Small intestine (tissue), 7 donors: ENCODE measurements at regions not wholly inside any gene's neighbourhood (a gene's known extent, or its start where the extent isn't known, plus 50 kb on each side); places are given as distances from the start of the nearest gene placed in this dataset.
"Not testable (repeated sequence)": the region's sequence is repeated elsewhere in the genome, so short reads cannot be mapped to it uniquely, and the experiment has no call there.

Source experiments
- DNase-seq, 2 donors: peaks; one replicate each; pipeline versions ENCODE4 v3.0.0 to v3.0.0-alpha.2; 2013
- FAIRE-seq: peaks from 2 replicates; lab custom pipeline; 2012; peaks lifted over from hg19 to GRCh38; lab: Jason Lieb, UNC
- H3K27ac ChIP-seq, 3 donors: one replicate each; pipeline ENCODE4 v1.5.1; 2013; ENCODE audit warnings: low read length in 2 of 3, mild to moderate bottlenecking in 2 of 3, control low read depth in 1 of 3, inconsistent platforms in 1 of 3, low read depth in 1 of 3, moderate library complexity in 1 of 3
- H3K27me3 ChIP-seq, 3 donors: one replicate each; pipeline ENCODE4 v1.6.1; 2013; ENCODE audit warnings: low read length in 3 of 3, inconsistent platforms in 1 of 3; ENCODE audit not compliant: control insufficient read depth in 3 of 3, insufficient read depth in 3 of 3
- H3K36me3 ChIP-seq, 3 donors: one replicate each; pipeline ENCODE4 v1.6.1; 2013; ENCODE audit warnings: low read length in 3 of 3, inconsistent platforms in 1 of 3, low read depth in 1 of 3, mild to moderate bottlenecking in 1 of 3, moderate library complexity in 1 of 3; ENCODE audit not compliant: control insufficient read depth in 3 of 3, insufficient read depth in 2 of 3
- H3K4me1 ChIP-seq, 3 donors: one replicate each; pipeline ENCODE4 v1.6.1; 2013; ENCODE audit warnings: low read length in 2 of 3, inconsistent platforms in 1 of 3, low read depth in 1 of 3, mild to moderate bottlenecking in 1 of 3, moderate library complexity in 1 of 3; ENCODE audit not compliant: control insufficient read depth in 3 of 3, insufficient read depth in 2 of 3
- H3K4me3 ChIP-seq, 3 donors: one replicate each; pipeline ENCODE4 v1.5.1; 2013; ENCODE audit warnings: low read length in 3 of 3, control low read depth in 1 of 3, inconsistent platforms in 1 of 3, low read depth in 1 of 3, mild to moderate bottlenecking in 1 of 3, moderate library complexity in 1 of 3
- H3K9me3 ChIP-seq, 2 donors: one replicate each; pipeline ENCODE4 v1.6.1; 2013; ENCODE audit warnings: low read depth in 1 of 2, low read length in 1 of 2; ENCODE audit not compliant: control insufficient read depth in 2 of 2, insufficient read depth in 1 of 2
- WGBS, 3 donors: extraction: QIAGEN DNeasy Blood & Tissue Kit; methylation state at CpG; one replicate each; pipeline ENCODE4 v1.1.7; 2013; 5-methylcytosine and 5-hydroxymethylcytosine counted together
- donor health status: healthy with polysubstance abuse.
- donor health status: control.
- donor health status: control.
- donor health status: Bipolar disorder and iron deficiency.
- donor health status: healthy.

GRCh38 chr12:58313091-58313855 is 371.9 kb downstream of the ATP23 start:
- peaks cover 0 to 4% of the 10 kb centered on the region in 2 donors for H3K9me3 ChIP-seq
- H3K27ac ChIP-seq, result no peak overlapping the region
- 76 to 83% (median 82%) methylated on average over 4 of the region's 4 CpGs for WGBS, 3 donors
- FAIRE-seq (no peak), DNase-seq (no peak)
- H3K36me3 ChIP-seq, result no peaks in the 10 kb centered on the region
- H3K27me3 ChIP-seq, result peaks cover 0 to 2% (median 0%) of the 10 kb centered on the region in 3 donors
- H3K4me3 ChIP-seq, result no peak overlapping the region
- H3K4me1 ChIP-seq, result peaks cover 0 to 8% (median 0%) of the 10 kb centered on the region in 3 donors

- Histone ChIP-seq H3K4me3 (no peak overlapping the region), H3K27ac (no peak overlapping the region), H3K36me3 (no peaks in the 10 kb centered on the region), H3K9me3 (peaks cover 0 to 8% of the 10 kb centered on the region in 2 donors), H3K27me3 (peaks cover 0 to 2% (median 0%) of the 10 kb centered on the region in 3 donors), H3K4me1 (peaks cover 0 to 8% (median 0%) of the 10 kb centered on the region in 3 donors)
- DNase-seq (no peak), FAIRE-seq (no peak)
- WGBS, 3 donors, result 88 to 90% (median 89%) methylated on average over 5 of the region's 5 CpGs
Measured at GRCh38 chr12:58314610-58315009, 373.2 kb downstream of the ATP23 start.

- Histone ChIP-seq H3K4me3 (no peak overlapping the region), H3K9me3 (peaks cover 0 to 8% of the 10 kb centered on the region in 2 donors), H3K4me1 (peaks cover 0 to 8% (median 0%) of the 10 kb centered on the region in 3 donors), H3K36me3 (no peaks in the 10 kb centered on the region), H3K27ac (no peak overlapping the region), H3K27me3 (peaks cover 0 to 2% (median 0%) of the 10 kb centered on the region in 3 donors)
- no peak for DNase-seq
- WGBS, 3 donors, result 73 to 77% (median 73%) methylated on average over 2 of the region's 2 CpGs
- FAIRE-seq, result no peak
Measured at GRCh38 chr12:58316926-58317325, 375.6 kb downstream of the ATP23 start.

- no peaks in the 10 kb centered on the region for H3K36me3 ChIP-seq
- H3K9me3 ChIP-seq, result peaks cover 0 to 8% of the 10 kb centered on the region in 2 donors
- 89% methylated on average over 3 of the region's 3 CpGs for WGBS, 3 donors
- FAIRE-seq, result no peak
- H3K27ac ChIP-seq, result no peak overlapping the region
- no peaks in the 10 kb centered on the region for H3K27me3 ChIP-seq
- no peak overlapping the region for H3K4me3 ChIP-seq
- no peak for DNase-seq
- peaks cover 0 to 3% (median 0%) of the 10 kb centered on the region in 3 donors for H3K4me1 ChIP-seq
Measured at GRCh38 chr12:58321414-58321813, 380.0 kb downstream of the ATP23 start.

DNA sequence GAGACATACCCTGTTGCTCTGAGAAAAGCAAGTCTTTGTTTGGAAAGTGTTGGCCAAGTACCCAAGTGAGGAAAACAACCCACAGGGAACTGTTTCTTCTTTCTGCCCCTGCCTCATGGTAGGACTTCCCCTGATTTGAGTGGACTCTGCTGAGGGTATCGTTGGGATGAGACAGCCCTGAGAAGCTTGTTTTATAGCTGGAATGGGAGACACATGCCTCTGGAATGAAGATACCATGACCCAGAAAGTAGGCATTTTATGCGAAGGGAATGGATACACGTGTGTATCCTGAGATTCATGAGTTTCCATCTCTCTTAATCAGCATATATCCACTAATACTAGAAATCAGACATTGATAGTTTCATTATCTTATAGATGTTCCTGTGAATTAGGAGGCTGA is 382.3 kb downstream of the ATP23 start:
- FAIRE-seq, result no peak
- WGBS, 3 donors, result 82 to 91% (median 88%) methylated on average over 3 of the region's 3 CpGs

DNA sequence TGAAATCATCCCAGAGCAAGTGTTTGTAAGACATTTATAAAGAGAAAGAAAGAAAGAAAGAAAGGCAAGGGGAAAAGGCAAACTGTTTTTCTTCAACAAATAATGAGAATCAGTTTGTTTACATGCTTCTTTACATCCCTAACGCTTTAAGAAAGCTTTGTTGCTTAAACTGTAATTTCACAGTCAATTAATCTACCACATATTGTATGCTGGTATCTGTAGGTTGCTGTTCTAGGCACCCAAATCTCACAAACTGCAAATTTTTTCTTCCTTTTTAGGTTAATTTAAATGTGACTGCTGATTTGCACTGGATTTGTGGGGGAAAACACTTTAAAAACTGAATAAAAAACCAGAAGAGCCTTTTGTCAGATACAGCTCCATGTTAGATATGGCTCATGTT is 384.2 kb downstream of the ATP23 start:
- Histone ChIP-seq H3K27ac (no peak overlapping the region), H3K27me3 (no peaks in the 10 kb centered on the region), H3K9me3 (no peaks in the 10 kb centered on the region), H3K36me3 (no peaks in the 10 kb centered on the region), H3K4me1 (peaks cover 0 to 7% (median 0%) of the 10 kb centered on the region in 3 donors), H3K4me3 (no peak overlapping the region)
- 52 to 86% (median 63%) methylated on average over 1 of the region's 1 CpG for WGBS, 3 donors
- DNase-seq, result no peak
- no peak for FAIRE-seq

More for the DNA sequence above, 382.3 kb downstream of the ATP23 start:
- Histone ChIP-seq H3K4me3 (no peak overlapping the region), H3K4me1 (peaks cover 0 to 7% (median 0%) of the 10 kb centered on the region in 3 donors), H3K27me3 (no peaks in the 10 kb centered on the region), H3K36me3 (no peaks in the 10 kb centered on the region), H3K9me3 (peaks cover 0 to 1% of the 10 kb centered on the region in 2 donors), H3K27ac (no peak overlapping the region)
- DNase-seq, result no peak

GRCh38 chr12:58326534-58326933 is 385.2 kb downstream of the ATP23 start:
- FAIRE-seq (no peak), DNase-seq (no peak)
- H3K27me3 ChIP-seq, result no peaks in the 10 kb centered on the region
- H3K27ac ChIP-seq, result peak overlapping the region in 1 of 3 donors; percentile 57
- no peaks in the 10 kb centered on the region for H3K9me3 ChIP-seq
- no peaks in the 10 kb centered on the region for H3K36me3 ChIP-seq
- 89 to 95% (median 89%) methylated on average over 3 of the region's 3 CpGs for whole genome bisulfite sequencing, 3 donors
- no peak overlapping the region for H3K4me3 ChIP-seq
- H3K4me1 ChIP-seq, result peaks cover 0 to 7% (median 0%) of the 10 kb centered on the region in 3 donors

DNA sequence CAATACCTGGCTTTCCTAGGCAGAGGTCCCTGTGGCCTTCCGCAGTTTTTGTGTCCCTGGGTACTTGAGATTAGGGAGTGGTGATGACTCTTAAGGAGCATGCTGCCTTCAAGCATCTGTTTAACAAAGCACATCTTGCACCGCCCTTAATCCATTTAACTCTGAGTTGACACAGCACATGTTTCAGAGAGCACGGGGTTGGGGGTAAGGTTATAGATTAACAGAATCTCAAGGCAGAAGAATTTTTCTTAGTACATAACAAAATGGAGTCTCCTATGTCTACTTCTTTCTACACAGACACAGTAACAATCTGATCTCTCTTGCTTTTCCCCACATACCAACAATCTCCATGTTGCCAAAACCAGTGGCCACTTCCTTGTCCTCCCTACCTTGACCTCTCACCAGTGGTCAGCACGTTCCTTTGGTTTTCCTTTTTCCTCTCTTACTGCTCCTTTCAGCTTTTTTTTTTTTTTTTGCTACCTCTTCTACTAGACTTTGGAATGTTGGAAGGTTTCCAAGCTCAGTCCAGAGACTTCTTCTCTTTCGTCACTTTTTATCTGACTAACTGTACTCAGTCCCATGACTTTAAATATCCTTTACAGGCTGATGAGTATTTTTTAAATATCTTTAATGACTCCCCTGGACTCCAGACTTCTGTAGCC is 395.3 kb downstream of the ATP23 start:
- H3K9me3 ChIP-seq, H3K27me3 ChIP-seq, H3K4me3 ChIP-seq, H3K36me3 ChIP-seq, FAIRE-seq: not testable (repeated sequence)
- Histone ChIP-seq H3K4me1 (peaks cover 0 to 13% (median 0%) of the 10 kb centered on the region in 3 donors), H3K27ac (peak overlapping the region in 1 of 3 donors; percentile 84)
- peak; percentile 74 to 92 for DNase-seq
- WGBS, 3 donors, result 11 to 34% (median 19%) methylated on average over 2 of the region's 5 CpGs
